Thoracic aorta (tissue), 2 donors: ENCODE measurements at regions not wholly inside any gene's neighbourhood (a gene's known extent, or its start where the extent isn't known, plus 50 kb on each side); places are given as distances from the start of the nearest gene placed in this dataset.

Experiments used
- ATAC-seq: fragments of 150-250 bp; one replicate; pipeline ENCODE4 v1.8.0; 2017; ENCODE audit warnings: low read depth; ENCODE audit not compliant: insufficient number of reproducible peaks, low FRiP score
- DNase-seq: peaks from one replicate; pipeline ENCODE4 v3.0.0-alpha.2; 2020; ENCODE audit warnings: low spot score
- H3K27ac ChIP-seq, 2 donors: fragments of 200-600 bp; sonication (generic); 1 replicate in 1 of 2; 2 replicates in 1 of 2; pipeline ENCODE4 v1.5.1; 2016; ENCODE audit warnings: mild to moderate bottlenecking in 2 of 2, moderate library complexity in 2 of 2
- H3K27me3 ChIP-seq: fragments of 200-600 bp; sonication (generic); replicated peaks from 2 replicates; pipeline ENCODE4 v1.6.0; 2016; ENCODE audit warnings: mild to moderate bottlenecking; ENCODE audit not compliant: insufficient read depth
- H3K36me3 ChIP-seq: fragments of 200-600 bp; sonication (generic); one replicate; pipeline ENCODE4 v1.5.1; 2016
- H3K4me1 ChIP-seq, 2 donors: fragments of 200-600 bp; sonication (generic); 1 replicate in 1 of 2; 2 replicates in 1 of 2; pipeline versions ENCODE4 v1.5.1 to v1.6.0; 2016; ENCODE audit warnings: low read depth in 2 of 2, mild to moderate bottlenecking in 1 of 2; ENCODE audit not compliant: control insufficient read depth in 1 of 2
- H3K4me3 ChIP-seq: fragments of 200-600 bp; sonication (generic); 2 replicates; pipeline ENCODE4 v1.5.1; 2016; ENCODE audit warnings: mild to moderate bottlenecking
- H3K9me3 ChIP-seq: fragments of 200-600 bp; sonication (generic); 2 replicates; pipeline ENCODE4 v1.5.1; 2016
- TF ChIP-seq, protein P1 (sequence below): fragments of 200-600 bp; sonication (generic); IDR thresholded peaks from one replicate; pipeline ENCODE4 v1.5.1; 2019; ENCODE audit warnings: antibody characterized with exemption

DNA sequence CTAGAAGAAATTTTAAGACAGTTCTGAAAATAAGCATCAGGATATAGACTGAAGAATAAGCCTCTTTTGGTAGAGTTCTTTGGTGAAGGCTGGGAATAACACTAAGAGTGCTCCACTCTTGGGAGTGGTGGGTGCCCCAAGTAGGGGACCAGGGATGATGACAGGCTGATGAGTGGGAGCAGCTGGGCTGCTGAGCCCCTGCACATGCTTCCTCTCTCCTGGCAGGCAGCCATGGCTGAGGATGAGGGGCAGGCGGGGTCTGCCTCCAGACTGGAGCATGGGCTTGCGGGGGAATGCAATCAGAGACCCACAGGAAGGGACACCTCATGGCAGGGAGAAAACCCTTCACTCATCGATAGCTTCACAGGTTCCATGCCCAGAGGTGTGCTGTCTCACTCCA is 72.6 kb upstream of the RORA start:
- Histone ChIP-seq H3K9me3 (no peaks in the 10 kb centered on the region), H3K36me3 (no peaks in the 10 kb centered on the region), H3K4me3 (no peak overlapping the region), H3K27ac (no peak overlapping the region), H3K27me3 (no peaks in the 10 kb centered on the region), H3K4me1 (no peaks in the 10 kb centered on the region)
- no peak for DNase-seq
- TF ChIP-seq, protein P1, sequence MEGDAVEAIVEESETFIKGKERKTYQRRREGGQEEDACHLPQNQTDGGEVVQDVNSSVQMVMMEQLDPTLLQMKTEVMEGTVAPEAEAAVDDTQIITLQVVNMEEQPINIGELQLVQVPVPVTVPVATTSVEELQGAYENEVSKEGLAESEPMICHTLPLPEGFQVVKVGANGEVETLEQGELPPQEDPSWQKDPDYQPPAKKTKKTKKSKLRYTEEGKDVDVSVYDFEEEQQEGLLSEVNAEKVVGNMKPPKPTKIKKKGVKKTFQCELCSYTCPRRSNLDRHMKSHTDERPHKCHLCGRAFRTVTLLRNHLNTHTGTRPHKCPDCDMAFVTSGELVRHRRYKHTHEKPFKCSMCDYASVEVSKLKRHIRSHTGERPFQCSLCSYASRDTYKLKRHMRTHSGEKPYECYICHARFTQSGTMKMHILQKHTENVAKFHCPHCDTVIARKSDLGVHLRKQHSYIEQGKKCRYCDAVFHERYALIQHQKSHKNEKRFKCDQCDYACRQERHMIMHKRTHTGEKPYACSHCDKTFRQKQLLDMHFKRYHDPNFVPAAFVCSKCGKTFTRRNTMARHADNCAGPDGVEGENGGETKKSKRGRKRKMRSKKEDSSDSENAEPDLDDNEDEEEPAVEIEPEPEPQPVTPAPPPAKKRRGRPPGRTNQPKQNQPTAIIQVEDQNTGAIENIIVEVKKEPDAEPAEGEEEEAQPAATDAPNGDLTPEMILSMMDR = no peak
- ATAC-seq = no peak

DNA sequence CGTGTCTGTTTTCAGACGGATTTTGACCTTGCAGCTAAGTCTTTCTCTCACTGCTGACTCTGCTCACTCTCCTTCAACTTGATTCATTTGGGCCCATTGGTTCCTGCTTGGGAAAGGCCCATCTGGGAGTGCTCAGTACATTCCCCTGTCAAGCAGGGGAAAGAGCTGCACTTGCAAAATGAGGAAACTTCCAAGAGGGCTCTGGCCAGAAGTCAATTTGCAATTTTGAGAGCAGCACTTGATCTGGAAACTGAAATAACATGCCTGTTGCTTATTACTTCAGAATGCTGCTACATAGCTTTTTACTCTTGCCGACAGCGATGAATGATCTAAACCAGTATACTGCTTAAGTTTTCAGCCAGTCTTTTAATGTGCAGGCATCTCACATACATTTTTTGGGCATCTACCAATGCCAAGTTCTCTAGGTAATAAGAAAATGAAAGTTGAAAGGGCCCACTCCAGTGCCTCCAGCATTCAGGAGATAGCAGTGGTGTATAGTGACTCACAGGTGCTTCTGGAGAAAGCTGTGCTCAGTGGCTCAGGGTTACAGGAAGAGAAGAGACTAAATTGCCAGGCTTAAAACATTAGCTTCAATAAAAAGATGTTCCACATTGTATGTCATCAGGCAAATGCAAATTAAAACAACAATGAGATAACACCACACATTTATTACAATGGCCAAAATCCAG is 70.1 kb upstream of the RORA start:
- H3K4me1 ChIP-seq = no peaks in the 10 kb centered on the region
- ATAC-seq = no peak
- H3K27ac ChIP-seq = no peak overlapping the region
- H3K27me3 ChIP-seq = no peaks in the 10 kb centered on the region
- TF ChIP-seq, protein P1 = no peak
- no peak for DNase-seq
- H3K4me3 ChIP-seq = no peak overlapping the region
- H3K36me3 ChIP-seq = no peaks in the 10 kb centered on the region
- no peaks in the 10 kb centered on the region for H3K9me3 ChIP-seq

DNA sequence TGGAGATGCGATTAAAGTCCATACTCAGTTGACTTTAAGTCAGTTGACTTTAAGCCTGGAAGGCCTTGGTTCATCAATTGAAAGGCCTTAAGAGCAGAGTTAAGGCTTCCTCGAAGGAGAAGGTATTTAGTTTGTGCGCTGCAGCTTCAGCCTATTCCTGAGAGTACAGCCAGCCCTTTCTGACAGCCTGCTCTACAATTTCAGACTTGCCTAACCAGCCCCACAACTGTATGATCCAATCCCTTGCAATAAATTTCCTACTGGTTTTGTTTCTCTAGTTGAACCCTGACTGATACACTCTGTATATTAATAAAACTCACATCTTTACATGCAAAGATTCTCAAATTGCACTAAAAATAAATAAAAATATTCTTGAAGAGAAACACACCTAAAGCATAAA is 66.1 kb upstream of the RORA start:
- no peak for DNase-seq

DNA sequence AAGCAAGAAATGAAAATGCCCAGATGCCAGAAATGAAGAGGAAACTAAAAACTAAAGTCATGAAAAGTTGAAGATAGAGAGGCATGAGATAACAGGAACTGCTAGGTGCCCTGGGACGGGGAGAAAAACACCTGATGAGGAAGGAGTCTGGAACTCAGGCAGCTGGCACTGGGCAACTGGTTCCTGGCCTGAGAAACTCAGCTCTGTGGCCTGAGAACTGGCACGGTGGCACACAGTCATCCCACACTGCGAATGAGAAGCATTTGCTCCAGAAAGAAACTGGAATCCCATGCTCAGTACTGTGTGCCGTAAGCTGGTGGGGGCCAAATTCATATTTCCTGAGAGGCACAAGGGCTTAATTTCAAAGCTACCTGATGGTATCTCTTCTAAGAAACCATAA is 53.6 kb upstream of the RORA start:
- DNase-seq (no peak), ATAC-seq (no peak)
- no peak overlapping the region for H3K4me3 ChIP-seq
- H3K4me1 ChIP-seq = no peaks in the 10 kb centered on the region
- TF ChIP-seq, protein P1 = no peak
- no peaks in the 10 kb centered on the region for H3K9me3 ChIP-seq
- H3K36me3 ChIP-seq = no peaks in the 10 kb centered on the region
- H3K27ac ChIP-seq = no peak overlapping the region
- H3K27me3 ChIP-seq = no peaks in the 10 kb centered on the region

More for the DNA sequence above, 66.1 kb upstream of the RORA start:
- Histone ChIP-seq H3K9me3 (no peaks in the 10 kb centered on the region), H3K27ac (no peak overlapping the region), H3K27me3 (no peaks in the 10 kb centered on the region), H3K4me1 (no peaks in the 10 kb centered on the region), H3K36me3 (no peaks in the 10 kb centered on the region), H3K4me3 (no peak overlapping the region)
- ATAC-seq = no peak
- TF ChIP-seq, protein P1 = no peak

DNA sequence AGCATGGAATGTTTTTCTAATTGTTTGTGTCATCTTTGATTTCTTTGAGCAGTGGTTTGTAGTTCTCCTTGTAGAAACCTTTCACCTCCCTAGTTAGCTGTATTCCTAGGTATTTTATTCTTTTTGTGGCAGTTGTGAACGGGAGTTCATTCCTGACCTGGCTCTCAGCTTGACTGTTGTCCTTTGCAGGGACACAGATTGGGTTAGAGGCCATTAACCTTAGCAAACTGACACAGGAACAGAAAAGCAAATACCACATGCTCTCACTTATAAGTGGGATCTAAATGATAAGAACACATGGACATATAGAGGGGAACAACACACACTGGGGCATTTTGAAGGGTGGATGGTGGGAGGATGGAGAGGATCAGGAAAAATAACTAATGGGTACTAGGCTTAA is 52.2 kb upstream of the RORA start:
- no peaks in the 10 kb centered on the region for H3K4me1 ChIP-seq
- ATAC-seq = no peak

More for the DNA sequence above, 52.2 kb upstream of the RORA start:
- no peaks in the 10 kb centered on the region for H3K27me3 ChIP-seq
- TF ChIP-seq, protein P1 = no peak
- DNase-seq = no peak
- H3K4me3 ChIP-seq = no peak overlapping the region
- no peaks in the 10 kb centered on the region for H3K9me3 ChIP-seq
- no peaks in the 10 kb centered on the region for H3K36me3 ChIP-seq
- no peak overlapping the region for H3K27ac ChIP-seq
